ENCODE measurements at regions not wholly inside any gene's neighbourhood (a gene's known extent, or its start where the extent isn't known, plus 50 kb on each side); places are given as distances from the start of the nearest gene placed in this dataset.

DNA sequence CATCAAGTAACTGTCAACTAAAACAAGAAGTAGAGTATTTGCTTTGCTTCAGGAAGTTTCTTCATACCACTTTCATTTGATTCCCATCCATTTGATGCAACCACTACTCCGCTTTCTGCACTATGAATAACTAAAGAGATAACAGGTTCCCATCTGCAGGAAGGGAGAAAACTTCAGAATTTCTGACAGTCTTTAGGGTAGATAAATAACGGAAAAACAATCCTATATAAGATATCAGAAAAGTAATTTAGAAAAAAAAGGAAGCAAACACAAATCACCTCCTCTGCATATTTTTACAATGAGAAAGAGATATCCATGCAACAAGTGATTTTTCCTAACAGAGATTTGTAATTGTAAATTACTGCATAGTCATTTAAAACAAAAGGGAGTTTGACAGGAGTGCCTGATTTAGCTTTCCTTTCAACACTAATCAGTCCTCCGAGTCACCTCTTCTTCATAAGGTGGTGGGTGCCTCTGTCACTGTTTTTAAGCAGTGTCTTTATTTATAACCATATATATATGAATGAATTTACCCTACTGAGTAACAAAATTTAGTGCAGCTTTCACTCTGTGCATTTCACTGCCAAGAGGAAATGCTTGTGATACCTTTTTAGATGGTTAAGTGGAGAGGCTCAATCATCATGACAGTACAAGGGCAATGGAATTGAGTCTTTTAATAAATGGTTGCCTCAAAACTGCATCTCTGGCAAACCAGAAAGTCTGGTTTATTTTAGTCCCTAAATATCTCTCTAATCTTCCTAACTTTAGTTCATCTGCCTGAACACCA is 1920.4 kb downstream of the MRPL39 start:
- intact Hi-C loops (cut with DNase I): no loop called here
- H3K27ac ChIP-seq: no peak overlapping the region
- WGBS, 3 donors: 15 to 27% (median 18%) methylated on average over 3 of the region's 3 CpGs

GRCh38 chr21:23684431-23684830 is 1922.8 kb downstream of the MRPL39 start:
- H3K4me1 ChIP-seq (ENCODE audit: insufficient read depth): no peaks in the 10 kb centered on the region
- 74 to 82% (median 80%) methylated on average over 2 of the region's 2 CpGs for WGBS, 3 donors
- H3K4me3 ChIP-seq: no peak overlapping the region
- no peaks in the 10 kb centered on the region for H3K36me3 ChIP-seq
- H3K9me3 ChIP-seq: no peaks in the 10 kb centered on the region
- no peaks in the 10 kb centered on the region for H3K27me3 ChIP-seq
- DNase-seq: no peak
- H3K27ac ChIP-seq: no peak overlapping the region
- no peak for TF ChIP-seq POLR2A (IDR thresholded peaks at IDR 0.05)
- TF ChIP-seq EP300 (IDR thresholded peaks at IDR 0.05): no peak
- no peak for TF ChIP-seq CTCF (IDR thresholded peaks at IDR 0.05)
- intact Hi-C loops (cut with DNase I): no loop called here

More for the DNA sequence above, 1920.4 kb downstream of the MRPL39 start:
- Histone ChIP-seq H3K4me1 (ENCODE audit: insufficient read depth) (no peaks in the 10 kb centered on the region), H3K4me3 (no peak overlapping the region), H3K9me3 (no peaks in the 10 kb centered on the region), H3K27me3 (no peaks in the 10 kb centered on the region), H3K36me3 (no peaks in the 10 kb centered on the region)
- no peak for DNase-seq
- TF ChIP-seq CTCF (IDR thresholded peaks at IDR 0.05): no peak
- TF ChIP-seq POLR2A (IDR thresholded peaks at IDR 0.05): no peak
- no peak for TF ChIP-seq EP300 (IDR thresholded peaks at IDR 0.05)

DNA sequence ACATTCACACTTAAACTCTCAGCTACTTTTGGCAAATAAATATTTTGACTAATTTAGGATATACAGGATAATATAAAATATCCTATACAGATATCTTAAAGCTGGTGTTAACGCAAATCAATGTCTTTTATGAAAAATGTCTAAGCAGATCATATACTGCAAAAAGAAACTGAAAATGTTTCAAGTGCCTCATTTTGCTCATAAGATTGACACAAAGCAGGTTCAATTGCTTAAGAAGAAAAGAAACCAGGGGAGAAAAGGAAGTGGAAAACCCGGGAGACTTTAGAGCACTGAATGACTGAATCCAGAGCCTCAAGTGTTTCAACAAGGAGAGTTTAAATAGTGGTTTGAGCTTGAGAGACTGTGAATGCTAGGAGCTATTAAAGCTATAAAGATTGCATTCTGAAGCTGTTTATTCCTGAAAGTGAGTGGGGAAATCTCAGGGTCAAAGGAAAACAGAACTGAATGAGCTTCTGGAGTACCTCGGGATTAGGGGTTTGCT is 1943.0 kb downstream of the MRPL39 start:
- no peaks in the 10 kb centered on the region for H3K4me1 ChIP-seq (ENCODE audit: insufficient read depth)
- no peaks in the 10 kb centered on the region for H3K9me3 ChIP-seq
- intact Hi-C loops (cut with DNase I): no loop called here
- no peak overlapping the region for H3K4me3 ChIP-seq
- H3K27me3 ChIP-seq: no peaks in the 10 kb centered on the region
- H3K27ac ChIP-seq: no peak overlapping the region
- no peak for TF ChIP-seq EP300 (IDR thresholded peaks at IDR 0.05)
- TF ChIP-seq POLR2A (IDR thresholded peaks at IDR 0.05): no peak
- TF ChIP-seq CTCF (IDR thresholded peaks at IDR 0.05): no peak
- no peaks in the 10 kb centered on the region for H3K36me3 ChIP-seq
- no peak for DNase-seq
- 84 to 89% (median 84%) methylated on average over 3 of the region's 3 CpGs for WGBS, 3 donors

GRCh38 chr21:23660560-23660959 is 1946.7 kb downstream of the MRPL39 start:
- Histone ChIP-seq H3K36me3 (no peaks in the 10 kb centered on the region), H3K27ac (no peak overlapping the region), H3K9me3 (no peaks in the 10 kb centered on the region), H3K4me1 (ENCODE audit: insufficient read depth) (no peaks in the 10 kb centered on the region), H3K4me3 (no peak overlapping the region), H3K27me3 (no peaks in the 10 kb centered on the region)
- no peak for DNase-seq
- WGBS, 3 donors: 92 to 98% (median 95%) methylated on average over 3 of the region's 3 CpGs
- intact Hi-C loops (cut with DNase I): no loop called here
- TF ChIP-seq CTCF (IDR thresholded peaks at IDR 0.05) (no peak), POLR2A (IDR thresholded peaks at IDR 0.05) (no peak), EP300 (IDR thresholded peaks at IDR 0.05) (no peak)
